ENCODE measurements at regions not wholly inside any gene's neighbourhood (a gene's known extent, or its start where the extent isn't known, plus 50 kb on each side); places are given as distances from the start of the nearest gene placed in this dataset.
"Not testable (repeated sequence)": the region's sequence is repeated elsewhere in the genome, so short reads cannot be mapped to it uniquely, and the experiment has no call there.

DNA sequence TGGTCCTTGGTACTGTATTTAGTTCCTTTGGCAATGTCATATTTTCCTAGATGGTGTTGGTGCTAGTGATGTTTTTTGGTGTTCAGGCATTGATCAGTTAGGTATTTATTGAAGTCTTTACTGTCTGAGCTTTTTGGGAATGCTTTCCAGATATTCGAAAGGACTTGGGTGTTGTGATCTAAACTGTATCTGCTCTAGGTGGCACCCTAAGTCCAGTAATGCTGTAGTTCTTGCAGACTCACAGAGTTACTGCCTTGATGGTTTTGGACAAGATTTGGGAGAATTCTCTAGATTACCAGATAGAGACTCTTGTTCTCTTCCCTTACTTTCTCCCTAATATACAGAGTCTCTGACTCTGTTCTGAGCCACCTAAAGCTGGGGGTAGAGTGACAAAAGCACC is 513.6 kb upstream of the PITX2 start:
- no peak overlapping the region for H3K4me3 ChIP-seq (ENCODE audit: low read depth, low read length)
- DNase-seq (ENCODE audit: low read depth): no peak
- TF ChIP-seq, protein P1, sequence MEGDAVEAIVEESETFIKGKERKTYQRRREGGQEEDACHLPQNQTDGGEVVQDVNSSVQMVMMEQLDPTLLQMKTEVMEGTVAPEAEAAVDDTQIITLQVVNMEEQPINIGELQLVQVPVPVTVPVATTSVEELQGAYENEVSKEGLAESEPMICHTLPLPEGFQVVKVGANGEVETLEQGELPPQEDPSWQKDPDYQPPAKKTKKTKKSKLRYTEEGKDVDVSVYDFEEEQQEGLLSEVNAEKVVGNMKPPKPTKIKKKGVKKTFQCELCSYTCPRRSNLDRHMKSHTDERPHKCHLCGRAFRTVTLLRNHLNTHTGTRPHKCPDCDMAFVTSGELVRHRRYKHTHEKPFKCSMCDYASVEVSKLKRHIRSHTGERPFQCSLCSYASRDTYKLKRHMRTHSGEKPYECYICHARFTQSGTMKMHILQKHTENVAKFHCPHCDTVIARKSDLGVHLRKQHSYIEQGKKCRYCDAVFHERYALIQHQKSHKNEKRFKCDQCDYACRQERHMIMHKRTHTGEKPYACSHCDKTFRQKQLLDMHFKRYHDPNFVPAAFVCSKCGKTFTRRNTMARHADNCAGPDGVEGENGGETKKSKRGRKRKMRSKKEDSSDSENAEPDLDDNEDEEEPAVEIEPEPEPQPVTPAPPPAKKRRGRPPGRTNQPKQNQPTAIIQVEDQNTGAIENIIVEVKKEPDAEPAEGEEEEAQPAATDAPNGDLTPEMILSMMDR (conservative IDR thresholded peaks at IDR 0.05; ENCODE audit: low read depth, low read length): peak; percentile 16

DNA sequence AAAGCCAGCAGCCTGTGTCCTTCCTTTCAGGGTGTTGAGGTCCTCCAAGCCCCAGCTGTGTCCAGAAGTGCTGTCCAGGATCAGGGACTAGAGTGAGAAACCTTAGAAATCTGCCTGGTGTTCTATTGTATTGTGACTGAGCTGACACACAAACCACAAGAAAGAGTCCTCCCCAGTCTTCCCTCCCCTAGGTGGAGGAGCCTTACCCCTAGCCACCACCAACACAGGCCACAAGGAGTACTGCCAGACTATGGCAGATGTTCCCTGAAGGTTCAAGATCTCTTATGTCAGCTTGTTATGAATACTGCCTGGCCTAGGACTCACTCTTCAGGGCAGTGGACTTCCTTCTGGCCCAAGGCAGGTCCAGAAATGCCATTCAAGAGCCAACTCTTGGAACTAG is 514.1 kb upstream of the PITX2 start:
- no peak for DNase-seq (ENCODE audit: low read depth)
- TF ChIP-seq, protein P1 (conservative IDR thresholded peaks at IDR 0.05; ENCODE audit: low read depth, low read length): no peak

DNA sequence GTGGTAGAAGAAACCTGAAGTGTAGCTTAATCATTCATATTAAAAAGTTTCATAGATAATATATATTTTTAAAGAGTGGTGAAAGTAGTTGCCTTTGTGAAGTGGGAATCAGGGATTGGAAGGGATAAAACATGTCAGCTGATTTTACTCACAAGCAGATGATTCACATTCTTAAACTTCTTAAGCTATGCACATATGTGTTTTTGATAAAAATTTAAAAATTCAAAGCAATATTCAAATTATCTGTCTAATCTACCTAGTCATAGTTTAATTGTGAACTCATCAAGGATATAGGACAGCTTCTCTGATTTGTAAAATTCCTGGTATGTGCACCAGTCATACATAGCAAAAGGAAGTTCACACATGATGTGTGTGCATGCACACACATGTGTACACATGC is 520.6 kb upstream of the PITX2 start:
- H3K4me3 ChIP-seq (ENCODE audit: low read depth, low read length): no peak overlapping the region
- TF ChIP-seq, protein P1 (conservative IDR thresholded peaks at IDR 0.05; ENCODE audit: low read depth, low read length): no peak
- no peak for DNase-seq (ENCODE audit: low read depth)

More for the DNA sequence above, 514.1 kb upstream of the PITX2 start:
- H3K4me3 ChIP-seq (ENCODE audit: low read depth, low read length): no peak overlapping the region

DNA sequence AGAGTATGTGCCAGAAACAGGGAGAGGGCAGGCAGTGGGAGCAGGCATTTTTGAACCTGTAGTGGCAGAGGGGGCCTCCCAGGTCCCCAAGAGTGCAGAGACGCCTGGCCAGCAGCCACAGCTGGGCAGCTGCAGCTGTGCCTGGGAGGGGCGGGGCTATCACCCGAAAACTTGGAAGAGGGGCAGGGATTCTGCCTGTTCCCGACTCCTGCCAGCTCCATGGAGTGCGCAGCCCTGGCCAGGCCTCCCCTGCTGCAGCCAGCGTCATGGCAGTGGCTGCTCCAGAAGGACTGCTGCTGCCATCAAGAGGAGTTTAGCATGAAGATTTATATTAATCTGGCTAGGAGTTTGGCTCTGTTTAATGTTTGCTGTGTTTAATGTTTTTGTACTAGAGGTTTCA is 532.1 kb upstream of the PITX2 start:
- no peak for DNase-seq (ENCODE audit: low read depth)
- H3K4me3 ChIP-seq (ENCODE audit: low read depth, low read length): no peak overlapping the region
- TF ChIP-seq, protein P1 (conservative IDR thresholded peaks at IDR 0.05; ENCODE audit: low read depth, low read length): no peak

DNA sequence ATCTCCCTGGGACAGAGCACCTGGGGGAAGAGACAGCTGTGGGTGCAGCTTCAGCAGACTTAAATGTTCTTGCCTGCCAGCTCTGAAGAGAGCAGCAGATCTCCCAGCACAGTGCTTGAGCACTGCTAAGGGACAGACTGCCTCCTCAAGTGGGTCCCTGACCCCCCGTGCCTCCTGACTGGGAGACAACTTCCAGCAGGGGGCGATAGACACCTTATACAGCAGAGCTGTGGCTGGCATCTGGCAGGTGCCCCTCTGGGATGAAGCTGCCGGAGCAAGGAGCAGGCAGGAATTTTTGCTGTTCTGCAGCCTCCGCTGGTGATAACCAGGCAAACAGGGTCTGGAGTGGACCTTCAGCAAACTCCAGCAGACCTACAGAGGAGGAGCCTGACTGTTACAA is 541.7 kb upstream of the PITX2 start:
- TF ChIP-seq, protein P1 (conservative IDR thresholded peaks at IDR 0.05; ENCODE audit: low read depth, low read length): peak; percentile 27
- not testable (repeated sequence) for H3K4me3 ChIP-seq (ENCODE audit: low read depth, low read length); DNase-seq (ENCODE audit: low read depth)

DNA sequence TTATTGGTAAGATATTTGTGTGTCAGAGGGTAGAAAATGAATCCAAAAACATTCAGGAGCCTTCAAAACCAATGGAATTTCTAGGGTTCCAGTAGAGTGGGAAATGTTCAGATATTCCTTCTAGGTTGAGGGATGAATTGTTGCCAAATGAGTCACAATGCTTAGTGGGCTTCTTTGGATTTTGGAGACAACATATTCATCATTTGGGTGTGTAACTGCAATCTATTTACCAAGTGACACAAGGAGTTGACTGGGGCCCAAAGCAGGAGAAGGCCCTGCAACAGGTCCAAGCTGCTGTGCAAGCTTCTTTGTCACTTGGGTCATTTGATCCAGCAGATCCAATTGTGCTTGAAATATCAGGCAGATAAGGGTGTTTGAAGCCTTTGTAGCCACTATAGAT is 551.5 kb upstream of the PITX2 start:
- TF ChIP-seq, protein P1 (conservative IDR thresholded peaks at IDR 0.05; ENCODE audit: low read depth, low read length): no peak
- no peak for DNase-seq (ENCODE audit: low read depth)
- H3K4me3 ChIP-seq (ENCODE audit: low read depth, low read length): no peak overlapping the region

DNA sequence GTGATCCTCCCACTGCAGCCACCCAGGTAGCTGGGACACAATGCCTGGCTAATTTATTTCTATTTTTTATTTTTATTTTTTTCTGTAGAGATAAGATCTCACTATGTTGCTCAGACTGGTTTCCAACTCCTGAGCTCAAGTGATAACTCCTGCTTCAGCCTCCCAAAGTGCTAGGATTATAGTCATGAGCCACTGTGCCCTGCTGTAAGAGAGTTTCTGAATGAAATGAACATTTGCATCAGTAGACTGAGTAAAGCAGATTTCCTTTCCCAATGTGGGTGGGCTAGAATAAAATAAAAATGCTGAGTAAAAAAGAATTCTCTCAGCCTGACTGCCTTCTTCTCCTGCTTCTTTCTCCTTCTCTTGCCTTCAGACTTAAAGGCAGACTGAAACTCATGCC is 555.4 kb upstream of the PITX2 start:
- H3K4me3 ChIP-seq (ENCODE audit: low read depth, low read length): no peak overlapping the region
- TF ChIP-seq, protein P1 (conservative IDR thresholded peaks at IDR 0.05; ENCODE audit: low read depth, low read length): no peak
- DNase-seq (ENCODE audit: low read depth): no peak
